Stimulated activated CD4-positive, alpha-beta T cell treated with anti-CD3 and anti-CD28 coated beads, Interleukin-4, amount 100 ng/mL, for 48 hours (primary cell): ENCODE measurements at regions not wholly inside any gene's neighbourhood (a gene's known extent, or its start where the extent isn't known, plus 50 kb on each side); places are given as distances from the start of the nearest gene placed in this dataset.
A peak's percentile ranks its signal among the peaks of the same experiment; 100 is the strongest.

Experiments
- DNase-seq, 2 donors: peaks; one replicate each; pipeline ENCODE4 v3.0.0-alpha.2; 2020; ENCODE audit warnings: low read depth in 2 of 2

- DNase-seq: no peak
These were observed 311.0 kb upstream of the TNRC6C start for GRCh38 chr17:77647531-77647930.

DNA sequence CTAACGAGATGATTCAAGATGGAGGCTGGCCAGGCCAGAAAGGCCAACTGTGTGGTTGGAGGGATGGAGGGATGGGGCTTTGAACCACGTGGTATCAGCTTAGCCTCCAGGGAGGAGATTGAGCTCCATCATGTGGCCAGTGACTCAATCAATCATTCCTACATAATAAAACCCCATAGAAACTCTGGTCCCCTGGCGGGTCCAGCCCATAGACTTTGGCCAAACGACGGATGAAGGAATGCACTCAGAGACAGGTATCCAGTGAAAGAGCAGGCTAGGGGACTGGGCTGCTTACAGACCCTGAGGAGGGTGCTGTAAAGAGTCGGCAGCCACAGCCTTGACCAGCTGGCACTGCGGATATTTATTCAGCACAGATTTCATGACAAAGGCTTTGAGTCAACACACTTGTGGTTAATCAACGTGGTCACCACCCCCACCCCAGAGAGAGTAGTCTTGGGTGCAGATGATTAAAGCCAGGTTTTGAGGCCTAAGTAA lies 308.7 kb upstream of the TNRC6C start:
- no peak for DNase-seq

DNA sequence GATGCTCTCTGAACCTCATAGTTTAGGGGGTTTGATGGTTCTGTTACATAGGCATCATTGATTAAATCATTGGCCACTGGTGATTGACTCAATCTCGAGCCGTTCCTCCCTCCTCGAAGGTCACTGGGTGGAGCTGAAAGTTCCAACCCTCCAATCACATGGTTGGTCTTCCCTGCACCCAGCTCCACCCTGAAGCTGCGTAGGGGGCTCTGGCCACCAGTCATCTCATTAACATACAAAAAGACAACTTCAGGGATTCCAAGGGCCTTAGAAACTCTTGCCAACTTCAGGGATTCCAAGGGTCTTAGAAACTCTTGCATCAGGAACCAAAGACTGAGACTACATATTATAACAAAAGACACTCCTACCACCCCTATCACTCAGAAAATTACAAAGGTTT lies 306.5 kb upstream of the TNRC6C start:
- no peak for DNase-seq

GRCh38 chr17:77654296-77654695 lies 304.2 kb upstream of the TNRC6C start:
- no peak for DNase-seq

DNA sequence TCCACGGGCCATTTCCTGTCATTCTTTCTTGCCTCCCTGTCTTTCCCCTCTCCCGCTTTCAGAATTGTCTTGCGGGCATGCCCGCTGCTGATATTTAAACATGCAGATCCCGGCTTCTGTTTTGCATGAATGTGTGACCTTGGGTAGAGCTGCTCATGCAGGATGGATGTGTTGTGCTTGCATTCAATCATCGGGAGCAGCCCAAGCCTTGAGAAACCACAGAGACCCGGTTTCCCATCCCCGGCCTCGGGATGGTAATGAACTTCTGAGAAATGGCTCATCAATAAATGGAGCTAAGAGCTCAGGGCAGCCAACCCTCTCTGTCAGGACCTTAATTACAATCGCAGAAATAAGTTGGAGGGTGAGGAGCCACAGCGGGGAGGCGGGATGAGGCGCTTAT lies 303.7 kb upstream of the TNRC6C start:
- no peak for DNase-seq

GRCh38 chr17:77656054-77656453 lies 302.4 kb upstream of the TNRC6C start:
- DNase-seq: no peak

DNA sequence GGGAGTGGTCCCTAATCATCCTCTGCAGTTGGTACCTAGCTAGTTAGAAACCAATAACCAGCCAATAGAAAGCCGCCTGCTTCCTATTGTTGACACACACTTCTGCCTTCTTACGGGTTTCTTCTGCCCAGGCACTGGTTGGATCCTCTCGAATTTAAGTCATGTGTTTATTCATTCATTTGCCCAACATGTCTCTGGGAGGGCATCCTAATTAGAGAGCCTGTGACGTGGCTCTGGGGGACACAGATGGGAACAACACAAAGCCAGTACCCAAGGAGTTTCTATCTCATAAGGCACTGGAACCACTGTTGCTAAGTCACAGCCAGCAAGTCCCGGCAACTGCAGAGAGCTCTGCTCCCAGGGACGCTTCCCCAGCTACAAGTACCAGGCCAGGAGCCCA lies 300.7 kb upstream of the TNRC6C start:
- no peak for DNase-seq

- no peak for DNase-seq
These were observed 298.0 kb upstream of the TNRC6C start for GRCh38 chr17:77660524-77660923.

GRCh38 chr17:77662833-77663232 lies 295.7 kb upstream of the TNRC6C start:
- no peak for DNase-seq

- no peak for DNase-seq
These were observed 294.3 kb upstream of the TNRC6C start for GRCh38 chr17:77664097-77664729.

GRCh38 chr17:77665833-77666232 lies 292.7 kb upstream of the TNRC6C start:
- no peak for DNase-seq

DNA sequence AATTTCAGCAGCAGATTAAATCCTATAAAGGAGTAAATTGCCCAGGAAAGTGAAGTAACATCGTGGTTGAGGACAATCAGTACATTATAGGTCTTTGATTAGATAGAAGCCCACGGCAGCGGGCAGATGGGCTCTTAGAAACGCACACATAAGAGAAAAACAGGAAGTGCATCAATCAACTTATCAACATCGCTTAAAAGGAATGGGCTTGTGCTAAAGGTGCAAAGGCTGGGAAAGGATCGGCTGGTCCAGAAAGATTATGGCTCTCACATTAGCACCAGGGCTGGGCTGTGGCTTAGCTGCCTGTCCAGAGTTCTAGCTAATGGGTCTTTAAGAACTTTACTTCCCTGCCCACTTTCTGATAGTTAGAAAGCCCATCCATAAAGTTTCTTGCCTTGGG lies 292.0 kb upstream of the TNRC6C start:
- DNase-seq: no peak

GRCh38 chr17:77666881-77667395 lies 291.6 kb upstream of the TNRC6C start:
- DNase-seq: peak; percentile 42 to 44

GRCh38 chr17:77667478-77667877 lies 291.0 kb upstream of the TNRC6C start:
- no peak for DNase-seq

DNA sequence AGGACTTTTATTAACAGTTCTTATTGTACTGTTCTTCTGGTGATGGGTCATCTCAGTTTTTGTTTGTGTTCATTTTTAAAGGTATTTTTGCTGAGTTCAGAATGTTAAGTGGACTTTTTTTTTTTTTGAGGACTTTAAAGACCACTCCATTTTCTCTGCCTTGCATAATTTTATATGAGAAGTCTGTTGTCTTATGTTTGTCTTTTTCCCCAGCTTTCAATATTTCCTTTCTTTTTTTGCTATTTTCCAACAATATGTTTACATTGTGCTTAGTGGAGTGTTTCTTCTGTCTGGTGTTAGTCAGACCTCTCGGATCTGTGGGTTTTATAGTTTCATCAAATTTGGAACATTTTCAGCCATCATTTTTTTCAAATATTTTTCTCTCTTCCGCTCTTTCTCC lies 290.0 kb upstream of the TNRC6C start:
- no peak for DNase-seq

GRCh38 chr17:77670173-77670572 lies 288.3 kb upstream of the TNRC6C start:
- DNase-seq: no peak

DNA sequence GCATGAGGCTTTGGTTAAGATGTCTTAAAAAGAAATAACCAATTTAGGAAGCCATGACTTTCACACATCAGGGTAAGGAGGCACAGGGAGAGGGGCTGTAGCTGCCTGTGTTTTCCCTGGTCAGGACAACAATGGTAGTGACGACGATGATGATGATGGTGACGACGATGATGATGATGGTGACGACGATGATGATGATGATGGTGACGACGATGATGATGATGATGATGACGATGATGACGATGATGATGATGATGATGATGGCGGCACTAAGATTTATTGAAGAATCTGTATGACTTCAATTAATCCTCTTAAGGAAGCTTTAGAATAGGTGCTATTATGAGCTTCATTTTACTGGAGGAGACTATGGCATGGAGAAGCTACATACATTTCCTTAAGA lies 284.1 kb upstream of the TNRC6C start:
- DNase-seq: no peak

- no peak for DNase-seq
These were observed 283.1 kb upstream of the TNRC6C start for GRCh38 chr17:77675411-77675810.

DNA sequence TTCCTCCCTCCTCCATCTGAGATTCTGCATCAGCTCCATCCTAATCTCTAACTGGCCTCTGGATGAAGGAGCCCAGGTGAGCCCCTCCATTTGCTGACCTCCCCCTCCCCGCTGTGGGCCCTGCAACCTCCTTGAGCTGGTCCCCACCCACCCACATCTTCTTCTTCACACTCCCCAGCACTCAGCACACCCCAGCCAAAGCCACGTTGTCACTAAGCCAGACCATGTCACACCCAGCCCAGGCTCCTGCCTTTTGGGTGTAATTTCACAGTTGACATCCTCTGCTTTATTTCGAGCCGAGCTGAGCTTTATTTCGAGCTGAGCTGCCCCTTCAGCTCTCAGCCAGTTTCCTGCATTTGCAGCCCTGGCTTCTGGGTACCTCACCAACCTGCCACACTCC lies 282.7 kb upstream of the TNRC6C start:
- no peak for DNase-seq

DNA sequence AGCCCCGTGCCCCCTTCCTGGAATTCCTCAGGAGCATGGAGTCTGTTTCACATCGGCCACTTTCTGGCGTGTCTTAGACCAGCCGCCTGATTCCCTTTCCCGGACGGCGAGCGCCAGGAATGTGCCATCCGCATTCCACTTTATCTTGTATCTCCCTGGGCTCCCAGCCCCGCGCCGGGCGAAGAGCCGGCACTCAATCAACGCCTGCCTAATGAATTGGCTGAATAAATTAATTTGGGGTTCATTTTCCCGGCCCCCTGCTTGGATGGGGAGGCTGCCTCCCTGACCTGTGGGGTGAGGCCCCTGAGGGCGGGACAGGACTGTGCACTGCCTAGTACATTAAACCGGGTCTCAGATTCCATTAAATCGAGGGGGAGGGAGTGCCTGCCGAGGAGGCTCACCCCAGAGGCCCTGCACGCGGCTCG lies 282.3 kb upstream of the TNRC6C start:
- no peak for DNase-seq

- no peak for DNase-seq
These were observed 281.3 kb upstream of the TNRC6C start for GRCh38 chr17:77677211-77677610.

GRCh38 chr17:77677630-77678029 lies 280.9 kb upstream of the TNRC6C start:
- DNase-seq: no peak

- no peak for DNase-seq
These were observed 278.9 kb upstream of the TNRC6C start for GRCh38 chr17:77679589-77679988.

DNA sequence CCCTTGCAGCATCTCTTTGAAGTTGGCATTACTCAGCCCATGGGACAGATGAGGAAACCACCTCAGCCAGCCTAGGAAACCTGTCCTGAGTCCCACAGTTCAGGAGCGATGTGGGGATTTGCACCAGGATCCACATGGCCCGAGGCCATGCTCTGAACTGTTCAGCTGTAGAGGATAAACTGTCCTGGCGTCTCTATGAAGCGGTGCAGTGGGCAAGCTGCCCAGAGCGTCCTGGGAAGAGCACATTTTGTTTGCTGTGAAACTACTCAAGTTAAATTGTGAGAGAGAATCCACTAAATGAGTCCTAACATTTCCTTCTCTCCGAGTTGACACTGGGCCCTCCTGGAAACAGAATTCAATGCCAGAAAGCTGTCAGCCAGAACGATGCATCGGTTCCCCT lies 276.6 kb upstream of the TNRC6C start:
- DNase-seq: no peak
